ENCODE measurements at regions not wholly inside any gene's neighbourhood (a gene's known extent, or its start where the extent isn't known, plus 50 kb on each side); places are given as distances from the start of the nearest gene placed in this dataset.

- Histone ChIP-seq H3K9me3 (ENCODE audit: low read depth) (no peaks in the 10 kb centered on the region), H3K27ac (no peak overlapping the region), H3K36me3 (no peaks in the 10 kb centered on the region), H3K4me3 (no peak overlapping the region), H3K4me1 (ENCODE audit: low read depth) (no peaks in the 10 kb centered on the region), H3K27me3 (no peaks in the 10 kb centered on the region)
- no peak for DNase-seq (ENCODE audit: low read depth in 1 of 2, low spot score in 1 of 2)
- TF ChIP-seq, protein P1, sequence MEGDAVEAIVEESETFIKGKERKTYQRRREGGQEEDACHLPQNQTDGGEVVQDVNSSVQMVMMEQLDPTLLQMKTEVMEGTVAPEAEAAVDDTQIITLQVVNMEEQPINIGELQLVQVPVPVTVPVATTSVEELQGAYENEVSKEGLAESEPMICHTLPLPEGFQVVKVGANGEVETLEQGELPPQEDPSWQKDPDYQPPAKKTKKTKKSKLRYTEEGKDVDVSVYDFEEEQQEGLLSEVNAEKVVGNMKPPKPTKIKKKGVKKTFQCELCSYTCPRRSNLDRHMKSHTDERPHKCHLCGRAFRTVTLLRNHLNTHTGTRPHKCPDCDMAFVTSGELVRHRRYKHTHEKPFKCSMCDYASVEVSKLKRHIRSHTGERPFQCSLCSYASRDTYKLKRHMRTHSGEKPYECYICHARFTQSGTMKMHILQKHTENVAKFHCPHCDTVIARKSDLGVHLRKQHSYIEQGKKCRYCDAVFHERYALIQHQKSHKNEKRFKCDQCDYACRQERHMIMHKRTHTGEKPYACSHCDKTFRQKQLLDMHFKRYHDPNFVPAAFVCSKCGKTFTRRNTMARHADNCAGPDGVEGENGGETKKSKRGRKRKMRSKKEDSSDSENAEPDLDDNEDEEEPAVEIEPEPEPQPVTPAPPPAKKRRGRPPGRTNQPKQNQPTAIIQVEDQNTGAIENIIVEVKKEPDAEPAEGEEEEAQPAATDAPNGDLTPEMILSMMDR (IDR thresholded peaks at IDR 0.05; ENCODE audit: low read depth, low read length) = no peak
These were observed 83.0 kb downstream of the LYZL2 start for GRCh38 chr10:30546511-30546910.

GRCh38 chr10:30542895-30543288 lies 86.7 kb downstream of the LYZL2 start:
- H3K9me3 ChIP-seq (ENCODE audit: low read depth) = no peaks in the 10 kb centered on the region

DNA sequence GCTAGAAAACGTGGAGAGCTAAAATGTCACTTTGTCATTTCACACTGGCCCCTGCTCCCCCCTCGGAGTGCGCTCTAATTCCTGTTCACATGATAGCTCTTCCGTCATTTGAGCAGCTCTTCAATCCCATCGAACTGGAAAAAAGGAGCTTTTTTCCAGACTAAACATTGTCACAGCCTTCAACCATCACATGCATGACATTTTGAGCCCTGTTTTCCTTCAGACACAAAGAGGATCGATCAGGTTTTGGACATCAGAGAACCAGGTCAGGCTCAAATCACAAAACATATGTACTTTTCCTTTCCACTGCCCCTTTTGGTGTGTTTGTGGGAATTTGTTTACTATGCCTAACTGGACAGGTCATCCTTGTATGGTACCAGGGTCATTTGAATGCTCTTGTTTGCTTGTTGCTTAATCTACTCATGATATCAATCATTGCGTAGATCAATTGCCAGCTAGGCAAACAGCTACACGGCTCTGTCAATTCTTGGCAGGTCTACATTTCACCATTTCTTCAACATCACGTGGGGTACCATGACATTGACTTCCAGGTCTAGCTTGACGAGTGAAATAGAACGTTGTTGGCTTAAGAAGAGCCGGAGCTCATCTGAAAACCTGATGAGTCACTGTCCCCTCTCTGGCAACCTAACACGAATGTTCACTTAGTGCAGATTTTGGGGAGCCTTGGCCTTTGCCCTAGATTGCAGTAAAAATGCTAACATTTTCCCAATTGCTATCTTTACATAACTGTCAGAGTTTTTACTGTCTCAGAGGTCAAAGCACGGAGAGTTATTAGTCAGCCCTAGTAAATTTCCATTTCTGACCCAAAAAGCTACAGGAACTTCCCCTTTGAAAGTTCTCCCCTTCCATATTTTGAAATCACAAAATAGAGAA lies 87.3 kb downstream of the LYZL2 start:
- Histone ChIP-seq H3K4me3 (no peak overlapping the region), H3K27me3 (no peaks in the 10 kb centered on the region), H3K4me1 (ENCODE audit: low read depth) (no peaks in the 10 kb centered on the region), H3K27ac (no peak overlapping the region), H3K9me3 (ENCODE audit: low read depth) (no peaks in the 10 kb centered on the region), H3K36me3 (no peaks in the 10 kb centered on the region)
- TF ChIP-seq, protein P1 (IDR thresholded peaks at IDR 0.05; ENCODE audit: low read depth, low read length) = no peak
- DNase-seq (ENCODE audit: low read depth in 1 of 2, low spot score in 1 of 2) = peak in 1 of 2 donors; percentile 35

More at GRCh38 chr10:30542895-30543288, 86.7 kb downstream of the LYZL2 start:
- no peaks in the 10 kb centered on the region for H3K4me1 ChIP-seq (ENCODE audit: low read depth)
- H3K27ac ChIP-seq = no peak overlapping the region
- H3K27me3 ChIP-seq = no peaks in the 10 kb centered on the region
- TF ChIP-seq, protein P1 (IDR thresholded peaks at IDR 0.05; ENCODE audit: low read depth, low read length) = no peak
- H3K36me3 ChIP-seq = no peaks in the 10 kb centered on the region
- H3K4me3 ChIP-seq = no peak overlapping the region
- no peak for DNase-seq (ENCODE audit: low read depth in 1 of 2, low spot score in 1 of 2)

DNA sequence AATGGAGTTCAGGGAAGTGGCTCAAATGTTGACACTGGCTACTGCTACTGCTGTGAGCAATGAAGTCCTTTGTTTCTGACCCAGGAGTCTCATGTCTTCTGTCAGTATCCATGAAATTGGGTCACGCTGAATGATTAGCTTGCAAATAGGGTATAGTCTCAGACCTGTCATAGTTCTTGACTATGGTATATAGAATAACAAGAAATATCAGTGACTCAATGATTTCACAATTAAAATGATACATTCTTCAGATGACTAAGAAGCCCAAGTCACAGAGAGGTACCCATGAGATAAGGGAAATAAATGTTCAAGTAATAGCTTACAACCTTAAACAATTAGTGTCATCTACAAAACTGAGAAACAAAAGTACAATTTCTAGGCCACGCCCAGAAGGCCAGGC lies 89.3 kb downstream of the LYZL2 start:
- Histone ChIP-seq H3K9me3 (ENCODE audit: low read depth) (no peaks in the 10 kb centered on the region), H3K27ac (no peak overlapping the region), H3K27me3 (no peaks in the 10 kb centered on the region), H3K4me3 (no peak overlapping the region), H3K4me1 (ENCODE audit: low read depth) (no peaks in the 10 kb centered on the region), H3K36me3 (no peaks in the 10 kb centered on the region)
- TF ChIP-seq, protein P1 (IDR thresholded peaks at IDR 0.05; ENCODE audit: low read depth, low read length) = no peak
- no peak for DNase-seq (ENCODE audit: low read depth in 1 of 2, low spot score in 1 of 2)

DNA sequence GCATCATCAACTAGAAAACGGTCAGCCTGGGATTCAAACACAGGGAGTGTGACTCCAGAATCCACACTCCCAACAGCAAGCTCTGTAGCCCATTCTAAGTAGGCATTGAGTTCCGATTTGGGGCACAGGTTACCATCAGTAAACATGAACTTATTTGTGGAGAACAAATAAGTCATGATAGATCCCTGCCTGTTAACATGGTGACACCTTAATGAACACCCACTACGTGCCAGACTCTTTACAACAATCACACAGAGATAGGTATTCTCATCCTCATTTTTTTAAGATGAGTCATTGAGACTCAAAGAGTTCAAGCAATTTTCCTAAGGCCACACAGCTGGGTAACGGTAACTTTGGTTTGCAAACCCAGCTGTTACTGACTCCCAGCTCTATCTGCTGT lies 91.5 kb downstream of the LYZL2 start:
- TF ChIP-seq, protein P1 (IDR thresholded peaks at IDR 0.05; ENCODE audit: low read depth, low read length) = no peak
- Histone ChIP-seq H3K27ac (no peak overlapping the region), H3K4me3 (no peak overlapping the region), H3K4me1 (ENCODE audit: low read depth) (no peaks in the 10 kb centered on the region), H3K9me3 (ENCODE audit: low read depth) (no peaks in the 10 kb centered on the region), H3K27me3 (no peaks in the 10 kb centered on the region), H3K36me3 (no peaks in the 10 kb centered on the region)
- peak in 1 of 2 donors; percentile 31 for DNase-seq (ENCODE audit: low read depth in 1 of 2, low spot score in 1 of 2)
